ENCODE measurements at regions not wholly inside any gene's neighbourhood (a gene's known extent, or its start where the extent isn't known, plus 50 kb on each side); places are given as distances from the start of the nearest gene placed in this dataset.
A peak's percentile ranks its signal among the peaks of the same experiment; 100 is the strongest.

DNA sequence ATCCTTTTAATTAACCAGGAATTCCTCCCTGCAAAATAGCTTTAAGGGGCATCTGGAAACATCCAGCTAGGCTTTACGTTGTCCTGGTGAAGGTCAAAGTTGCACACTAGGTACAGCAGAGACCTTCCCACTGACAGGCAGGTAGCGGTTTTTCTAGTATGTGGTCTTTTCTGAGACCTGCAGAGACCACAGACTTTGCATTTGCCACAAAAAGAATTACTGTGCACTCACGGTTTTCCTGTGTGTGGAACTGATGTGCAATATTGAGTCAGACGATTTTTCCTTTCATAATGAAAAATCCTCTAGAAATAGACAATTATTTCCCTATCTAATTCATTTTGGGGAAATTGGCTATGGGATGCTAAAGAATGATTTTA, 417.0 kb upstream of the ADAMTSL1 start:
- Histone ChIP-seq H3K9me3 (no peaks in the 10 kb centered on the region), H3K27ac (no peak overlapping the region), H3K4me3 (no peak overlapping the region), H3K4me1 (replicated peaks) (no peaks in the 10 kb centered on the region), H3K27me3 (replicated peaks; ENCODE audit: insufficient read depth) (no peaks in the 10 kb centered on the region), H3K36me3 (no peaks in the 10 kb centered on the region)
- 86% methylated on average over 4 of the region's 4 CpGs for WGBS
- no peak for DNase-seq (ENCODE audit: low spot score)
- no peak for TF ChIP-seq POLR2A (IDR thresholded peaks at IDR 0.05)
- intact Hi-C loops (cut with DNase I): no loop called here

DNA sequence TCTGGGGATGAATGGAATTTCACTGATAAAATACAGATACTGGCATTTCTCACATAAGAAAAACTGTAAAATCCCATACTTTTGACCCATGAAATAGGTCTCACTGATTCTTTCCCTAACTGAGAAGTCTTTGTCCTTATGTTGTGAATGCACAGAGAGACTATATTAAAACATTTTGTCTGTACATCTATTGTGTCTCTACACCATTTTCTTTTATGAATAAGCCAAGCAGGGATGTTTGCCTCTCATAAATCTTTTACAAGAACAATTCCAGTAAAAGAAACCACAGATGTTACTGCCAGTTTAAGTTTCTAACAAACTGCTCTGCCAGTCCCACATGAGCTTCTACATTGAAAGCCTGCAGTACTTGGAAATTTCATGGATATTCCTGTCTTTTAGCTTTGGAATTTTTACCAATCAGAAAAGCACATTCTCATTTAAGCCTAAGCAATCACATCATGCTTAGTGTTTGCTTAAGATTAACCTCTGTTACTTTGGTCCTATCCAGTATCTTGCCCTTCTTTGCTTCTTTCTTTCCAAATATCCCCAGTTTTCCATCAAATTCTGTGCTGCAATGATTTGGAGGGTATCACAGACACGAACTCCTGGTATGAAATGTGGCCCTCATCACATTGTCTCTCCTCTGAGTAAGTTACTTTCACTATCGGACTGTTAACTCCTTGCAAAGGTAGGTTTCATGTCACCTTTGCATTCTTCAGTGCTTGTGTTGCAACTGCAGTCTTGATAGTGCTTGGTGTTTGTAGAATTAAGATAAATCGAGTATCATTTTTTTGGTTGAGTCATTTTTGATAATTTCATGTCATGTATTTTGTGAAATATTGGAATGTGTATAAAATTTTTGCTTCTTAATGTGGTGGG, 415.1 kb upstream of the ADAMTSL1 start:
- Histone ChIP-seq H3K27ac (no peak overlapping the region), H3K4me1 (replicated peaks) (no peaks in the 10 kb centered on the region), H3K27me3 (replicated peaks; ENCODE audit: insufficient read depth) (no peaks in the 10 kb centered on the region), H3K9me3 (no peaks in the 10 kb centered on the region), H3K4me3 (no peak overlapping the region), H3K36me3 (no peaks in the 10 kb centered on the region)
- intact Hi-C loops (cut with DNase I): no loop called here
- peak; percentile 14 for DNase-seq (ENCODE audit: low spot score)
- 52% methylated on average over 3 of the region's 3 CpGs for WGBS
- TF ChIP-seq POLR2AphosphoS5 (IDR thresholded peaks at IDR 0.05): peak; percentile 66
- no peak for TF ChIP-seq POLR2A (IDR thresholded peaks at IDR 0.05)
- TF ChIP-seq, protein P1, sequence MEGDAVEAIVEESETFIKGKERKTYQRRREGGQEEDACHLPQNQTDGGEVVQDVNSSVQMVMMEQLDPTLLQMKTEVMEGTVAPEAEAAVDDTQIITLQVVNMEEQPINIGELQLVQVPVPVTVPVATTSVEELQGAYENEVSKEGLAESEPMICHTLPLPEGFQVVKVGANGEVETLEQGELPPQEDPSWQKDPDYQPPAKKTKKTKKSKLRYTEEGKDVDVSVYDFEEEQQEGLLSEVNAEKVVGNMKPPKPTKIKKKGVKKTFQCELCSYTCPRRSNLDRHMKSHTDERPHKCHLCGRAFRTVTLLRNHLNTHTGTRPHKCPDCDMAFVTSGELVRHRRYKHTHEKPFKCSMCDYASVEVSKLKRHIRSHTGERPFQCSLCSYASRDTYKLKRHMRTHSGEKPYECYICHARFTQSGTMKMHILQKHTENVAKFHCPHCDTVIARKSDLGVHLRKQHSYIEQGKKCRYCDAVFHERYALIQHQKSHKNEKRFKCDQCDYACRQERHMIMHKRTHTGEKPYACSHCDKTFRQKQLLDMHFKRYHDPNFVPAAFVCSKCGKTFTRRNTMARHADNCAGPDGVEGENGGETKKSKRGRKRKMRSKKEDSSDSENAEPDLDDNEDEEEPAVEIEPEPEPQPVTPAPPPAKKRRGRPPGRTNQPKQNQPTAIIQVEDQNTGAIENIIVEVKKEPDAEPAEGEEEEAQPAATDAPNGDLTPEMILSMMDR (IDR thresholded peaks at IDR 0.05): no peak

DNA sequence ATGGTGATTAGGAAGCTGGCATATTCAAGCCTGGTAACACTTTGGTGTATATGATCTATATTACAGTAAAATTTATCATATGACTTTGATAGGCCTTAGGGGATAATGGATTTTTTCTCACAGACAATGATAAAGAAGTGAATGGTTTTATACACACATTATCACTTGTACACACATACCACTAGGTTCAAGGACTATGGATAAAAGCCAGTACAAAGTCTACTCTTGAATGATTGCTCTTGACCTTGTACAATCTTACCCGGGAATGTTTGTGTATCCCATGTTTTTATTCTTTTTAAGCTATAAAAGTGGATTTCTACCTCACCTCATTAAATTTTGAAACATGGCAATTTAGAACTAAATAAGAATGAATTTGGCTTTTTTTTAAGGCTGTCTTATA, 414.5 kb upstream of the ADAMTSL1 start:
- TF ChIP-seq POLR2AphosphoS5 (IDR thresholded peaks at IDR 0.05) (no peak), POLR2A (IDR thresholded peaks at IDR 0.05) (no peak)
- TF ChIP-seq, protein P1 (IDR thresholded peaks at IDR 0.05): no peak
- no peak for DNase-seq (ENCODE audit: low spot score)
- H3K36me3 ChIP-seq: no peaks in the 10 kb centered on the region
- H3K27ac ChIP-seq: no peak overlapping the region
- H3K4me1 ChIP-seq (replicated peaks): no peaks in the 10 kb centered on the region
- intact Hi-C loops (cut with DNase I): no loop called here
- no peak overlapping the region for H3K4me3 ChIP-seq
- 16% methylated on average over 1 of the region's 1 CpG for WGBS
- no peaks in the 10 kb centered on the region for H3K27me3 ChIP-seq (replicated peaks; ENCODE audit: insufficient read depth)
- no peaks in the 10 kb centered on the region for H3K9me3 ChIP-seq

DNA sequence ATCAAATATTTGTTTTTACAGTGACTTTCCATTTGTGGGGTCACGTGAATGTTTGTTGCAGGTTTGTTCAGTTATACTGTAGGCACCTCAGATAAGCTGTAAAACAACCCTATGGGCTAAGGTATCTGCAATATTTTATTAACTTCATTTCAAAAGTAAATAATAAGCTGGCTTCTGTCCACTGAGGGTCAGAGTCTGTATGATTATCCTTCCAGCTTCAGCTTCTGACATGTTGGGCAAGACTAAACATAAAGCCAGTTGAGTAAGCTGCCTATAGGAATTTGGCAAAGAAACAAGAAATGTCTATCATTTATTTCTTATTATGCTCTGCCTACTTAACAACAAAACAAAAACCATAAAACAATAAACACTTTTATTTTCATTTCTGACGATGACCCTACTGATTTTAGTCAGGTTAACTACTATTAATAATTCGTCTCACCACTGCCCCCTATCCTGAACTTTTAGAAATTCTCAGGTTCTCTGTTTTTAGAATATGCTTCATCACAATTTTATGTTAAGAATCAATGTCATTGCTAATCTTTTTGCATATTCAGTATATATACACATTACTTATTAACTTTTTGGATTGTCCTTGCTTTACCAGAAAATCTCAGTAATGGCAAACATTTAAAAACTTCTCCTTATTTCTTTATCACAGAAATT, 413.6 kb upstream of the ADAMTSL1 start:
- Histone ChIP-seq H3K4me1 (replicated peaks) (no peaks in the 10 kb centered on the region), H3K27ac (no peak overlapping the region), H3K27me3 (replicated peaks; ENCODE audit: insufficient read depth) (no peaks in the 10 kb centered on the region), H3K36me3 (no peaks in the 10 kb centered on the region), H3K4me3 (no peak overlapping the region), H3K9me3 (no peaks in the 10 kb centered on the region)
- no peak for DNase-seq (ENCODE audit: low spot score)
- no peak for TF ChIP-seq POLR2A (IDR thresholded peaks at IDR 0.05)
- intact Hi-C loops (cut with DNase I): no loop called here
- WGBS: 71% methylated on average over 3 of the region's 3 CpGs

DNA sequence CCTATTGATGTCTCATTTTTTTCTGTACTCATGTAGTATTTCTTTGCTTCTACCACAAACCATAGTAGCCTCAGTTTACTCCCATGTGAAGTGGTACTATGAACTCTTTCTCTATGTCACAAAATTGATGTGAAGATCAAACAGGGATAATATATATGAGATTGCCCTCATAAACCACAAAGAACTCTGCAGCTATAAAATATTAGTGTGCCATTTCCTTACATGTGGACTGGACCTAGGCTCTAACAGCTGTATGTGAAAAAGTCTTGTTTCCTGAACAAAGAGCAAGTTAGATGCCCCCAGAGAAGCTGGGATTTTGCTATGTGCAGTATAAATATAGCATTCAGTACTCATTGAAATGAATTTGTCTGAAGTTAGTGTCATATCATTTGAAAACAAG, 412.6 kb upstream of the ADAMTSL1 start:
- Histone ChIP-seq H3K27ac (no peak overlapping the region), H3K36me3 (no peaks in the 10 kb centered on the region), H3K9me3 (no peaks in the 10 kb centered on the region), H3K4me1 (replicated peaks) (no peaks in the 10 kb centered on the region), H3K27me3 (replicated peaks; ENCODE audit: insufficient read depth) (no peaks in the 10 kb centered on the region), H3K4me3 (no peak overlapping the region)
- DNase-seq (ENCODE audit: low spot score): no peak
- intact Hi-C loops (cut with DNase I): no loop called here
- no peak for TF ChIP-seq POLR2A (IDR thresholded peaks at IDR 0.05)
- no peak for TF ChIP-seq POLR2AphosphoS5 (IDR thresholded peaks at IDR 0.05)
- TF ChIP-seq, protein P1 (IDR thresholded peaks at IDR 0.05): no peak

Measured in prostate gland (tissue), 2 donors.